ENCODE measurements at regions not wholly inside any gene's neighbourhood (a gene's known extent, or its start where the extent isn't known, plus 50 kb on each side); places are given as distances from the start of the nearest gene placed in this dataset.

DNA sequence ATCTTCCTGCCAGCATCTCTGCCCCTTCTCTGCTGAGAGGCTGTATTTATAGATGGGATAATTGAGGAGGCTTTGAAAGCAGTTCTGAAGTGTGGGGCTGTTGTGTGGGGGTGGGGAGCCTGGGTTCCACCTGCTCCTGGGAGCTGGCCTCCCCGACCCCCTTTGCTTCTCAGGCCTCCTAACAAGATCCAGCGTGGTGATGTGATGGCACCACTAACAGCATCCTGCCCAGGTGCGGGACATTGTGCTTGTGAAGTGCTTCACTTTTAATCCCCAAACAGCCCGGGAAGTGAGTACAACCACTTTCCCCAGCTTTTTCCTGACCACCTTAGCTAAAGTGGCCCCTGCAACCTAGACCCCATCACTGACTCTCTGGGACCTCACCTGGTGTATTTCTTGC is 95.1 kb upstream of the NRXN3 start:
- no CpG with 5 or more reads among the region's 4 CpGs for WGBS, 2 donors (ENCODE audit: extremely low coverage in 2 of 2, insufficient read length in 2 of 2, insufficient replicate concordance in 1 of 2)
- Histone ChIP-seq H3K9me3 (replicated peaks in 1 of 2; ENCODE audit: control insufficient read depth in 2 of 2, insufficient read depth in 1 of 2, low read depth in 1 of 2, low read length in 2 of 2) (no peaks in the 10 kb centered on the region), H3K79me1 (ENCODE audit: low read depth, low read length) (no peaks in the 10 kb centered on the region), H2BK120ac (ENCODE audit: low read depth, low read length) (no peak overlapping the region), H3K4me1 (ENCODE audit: control insufficient read depth in 2 of 2, insufficient read depth in 1 of 2, low read depth in 1 of 2, low read length in 2 of 2) (peaks cover 0 to 7% of the 10 kb centered on the region in 2 donors), H3K14ac (ENCODE audit: low read length) (no peak overlapping the region), H4K91ac (ENCODE audit: low read depth, low read length, poor library complexity) (no peak overlapping the region), H3K4me3 (ENCODE audit: low read length in 2 of 2) (no peak overlapping the region), H2BK12ac (ENCODE audit: low read length) (no peak overlapping the region), H3K27ac (replicated peaks; ENCODE audit: low read length) (no peak overlapping the region), H2AK5ac (ENCODE audit: low read depth, low read length) (no peak overlapping the region), H2BK15ac (ENCODE audit: low read length) (no peak overlapping the region), H3K18ac (ENCODE audit: low read length) (peak overlapping the region; percentile 45), H3K4ac (ENCODE audit: low read length) (no peak overlapping the region), H3K36me3 (replicated peaks in 1 of 2; ENCODE audit: control insufficient read depth in 2 of 2, insufficient read depth in 2 of 2, low read length in 2 of 2) (no peaks in the 10 kb centered on the region), H3K4me2 (ENCODE audit: insufficient read depth, low read length, poor library complexity, severe bottlenecking) (no peak overlapping the region), H3K9ac (ENCODE audit: low read depth, low read length, poor library complexity) (no peak overlapping the region), H4K8ac (ENCODE audit: low read depth, low read length) (no peak overlapping the region), H2AFZ (ENCODE audit: low read length) (no peak overlapping the region), H2BK5ac (ENCODE audit: low read length) (no peak overlapping the region), H3K27me3 (ENCODE audit: control insufficient read depth in 3 of 3, insufficient read depth in 3 of 3, low read depth in 1 of 3, low read length in 3 of 3) (no peaks in the 10 kb centered on the region), H3K23ac (ENCODE audit: low read depth, low read length, poor library complexity) (no peak overlapping the region)
- no peak for DNase-seq (ENCODE audit: low spot score)

DNA sequence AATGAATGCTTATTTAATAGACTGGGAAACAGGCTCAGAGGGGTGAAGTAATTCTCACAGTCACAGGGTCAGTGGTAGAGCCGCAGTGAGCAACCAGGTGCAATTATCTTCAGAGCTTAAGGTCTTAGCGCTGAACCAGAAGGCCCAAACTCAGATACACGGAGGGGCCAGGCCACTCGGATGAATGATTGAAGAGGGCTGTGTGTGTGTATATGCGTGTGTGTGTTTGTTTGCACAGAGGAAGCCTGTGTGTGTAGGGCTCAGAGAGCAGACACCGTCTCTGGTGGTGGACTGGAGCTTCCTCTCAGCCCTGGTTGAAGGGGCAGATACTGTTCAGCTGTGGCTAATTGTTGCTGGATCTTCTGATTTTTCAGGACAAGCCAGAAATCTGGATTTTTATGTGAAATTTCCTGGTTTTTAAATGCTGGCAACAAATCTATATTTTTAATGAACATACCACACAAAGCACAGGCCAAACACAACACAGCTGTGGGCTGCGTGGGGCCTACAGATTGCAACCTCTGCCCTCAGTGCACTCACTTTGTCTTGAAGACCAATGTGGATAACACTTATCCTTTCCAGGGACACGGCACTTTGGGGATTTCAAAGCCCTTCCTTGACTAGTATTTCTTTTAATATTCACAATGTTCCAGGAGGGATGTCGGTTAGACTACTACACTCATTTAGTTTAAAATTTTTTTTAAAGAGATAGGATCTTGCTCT is 94.5 kb upstream of the NRXN3 start:
- no peak overlapping the region for H2BK5ac ChIP-seq (ENCODE audit: low read length)
- no peak overlapping the region for H3K4me2 ChIP-seq (ENCODE audit: insufficient read depth, low read length, poor library complexity, severe bottlenecking)
- DNase-seq (ENCODE audit: low spot score): no peak
- H4K8ac ChIP-seq (ENCODE audit: low read depth, low read length): no peak overlapping the region
- peaks cover 0 to 7% of the 10 kb centered on the region in 2 donors for H3K4me1 ChIP-seq (ENCODE audit: control insufficient read depth in 2 of 2, insufficient read depth in 1 of 2, low read depth in 1 of 2, low read length in 2 of 2)
- H2BK15ac ChIP-seq (ENCODE audit: low read length): no peak overlapping the region
- peak overlapping the region; percentile 8 for H3K18ac ChIP-seq (ENCODE audit: low read length)
- no peaks in the 10 kb centered on the region for H3K9me3 ChIP-seq (replicated peaks in 1 of 2; ENCODE audit: control insufficient read depth in 2 of 2, insufficient read depth in 1 of 2, low read depth in 1 of 2, low read length in 2 of 2)
- WGBS, 2 donors (ENCODE audit: extremely low coverage in 2 of 2, insufficient read length in 2 of 2, insufficient replicate concordance in 1 of 2): no CpG with 5 or more reads among the region's 9 CpGs
- no peaks in the 10 kb centered on the region for H3K27me3 ChIP-seq (ENCODE audit: control insufficient read depth in 3 of 3, insufficient read depth in 3 of 3, low read depth in 1 of 3, low read length in 3 of 3)
- no peak overlapping the region for H3K14ac ChIP-seq (ENCODE audit: low read length)
- H3K9ac ChIP-seq (ENCODE audit: low read depth, low read length, poor library complexity): no peak overlapping the region
- H3K4ac ChIP-seq (ENCODE audit: low read length): no peak overlapping the region
- no peak overlapping the region for H2BK12ac ChIP-seq (ENCODE audit: low read length)
- no peak overlapping the region for H3K27ac ChIP-seq (replicated peaks; ENCODE audit: low read length)
- no peaks in the 10 kb centered on the region for H3K36me3 ChIP-seq (replicated peaks in 1 of 2; ENCODE audit: control insufficient read depth in 2 of 2, insufficient read depth in 2 of 2, low read length in 2 of 2)
- H2AK5ac ChIP-seq (ENCODE audit: low read depth, low read length): no peak overlapping the region
- H2AFZ ChIP-seq (ENCODE audit: low read length): no peak overlapping the region
- H2BK120ac ChIP-seq (ENCODE audit: low read depth, low read length): no peak overlapping the region
- no peak overlapping the region for H3K23ac ChIP-seq (ENCODE audit: low read depth, low read length, poor library complexity)
- no peak overlapping the region for H4K91ac ChIP-seq (ENCODE audit: low read depth, low read length, poor library complexity)
- no peaks in the 10 kb centered on the region for H3K79me1 ChIP-seq (ENCODE audit: low read depth, low read length)
- no peak overlapping the region for H3K4me3 ChIP-seq (ENCODE audit: low read length in 2 of 2)

DNA sequence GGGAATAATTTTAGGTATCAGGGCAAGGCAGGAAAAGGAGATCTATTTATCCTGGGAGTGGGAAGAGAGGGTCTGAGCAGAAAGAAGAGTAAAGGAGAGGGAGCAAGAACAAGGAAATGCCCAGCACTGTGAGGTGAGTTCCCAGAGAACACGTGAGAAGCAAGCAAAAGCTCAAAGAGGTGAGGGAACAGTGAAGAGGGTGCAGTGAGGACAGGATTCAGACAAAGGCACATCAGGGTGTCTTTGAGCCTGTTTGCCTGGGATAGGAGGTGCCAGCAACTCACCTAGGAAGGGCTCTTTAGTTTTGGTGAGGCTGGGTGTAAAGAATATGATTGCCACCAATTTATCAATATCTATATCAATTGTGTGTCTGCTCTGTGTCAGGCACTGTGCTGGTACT is 88.9 kb upstream of the NRXN3 start:
- H3K4ac ChIP-seq (ENCODE audit: low read length): no peak overlapping the region
- H4K91ac ChIP-seq (ENCODE audit: low read depth, low read length, poor library complexity): no peak overlapping the region
- H3K4me1 ChIP-seq (ENCODE audit: control insufficient read depth in 2 of 2, insufficient read depth in 1 of 2, low read depth in 1 of 2, low read length in 2 of 2): no peaks in the 10 kb centered on the region
- H3K27me3 ChIP-seq (ENCODE audit: control insufficient read depth in 3 of 3, insufficient read depth in 3 of 3, low read depth in 1 of 3, low read length in 3 of 3): no peaks in the 10 kb centered on the region
- no peak for DNase-seq (ENCODE audit: low spot score)
- H3K9ac ChIP-seq (ENCODE audit: low read depth, low read length, poor library complexity): no peak overlapping the region
- no peak overlapping the region for H3K4me3 ChIP-seq (ENCODE audit: low read length in 2 of 2)
- no peak overlapping the region for H3K27ac ChIP-seq (replicated peaks; ENCODE audit: low read length)
- H4K8ac ChIP-seq (ENCODE audit: low read depth, low read length): no peak overlapping the region
- no CpG with 5 or more reads among the region's 1 CpG for WGBS, 2 donors (ENCODE audit: extremely low coverage in 2 of 2, insufficient read length in 2 of 2, insufficient replicate concordance in 1 of 2)
- no peak overlapping the region for H3K14ac ChIP-seq (ENCODE audit: low read length)
- no peak overlapping the region for H3K23ac ChIP-seq (ENCODE audit: low read depth, low read length, poor library complexity)
- H3K36me3 ChIP-seq (replicated peaks in 1 of 2; ENCODE audit: control insufficient read depth in 2 of 2, insufficient read depth in 2 of 2, low read length in 2 of 2): no peaks in the 10 kb centered on the region
- H2BK15ac ChIP-seq (ENCODE audit: low read length): no peak overlapping the region
- no peak overlapping the region for H2AFZ ChIP-seq (ENCODE audit: low read length)
- H2BK12ac ChIP-seq (ENCODE audit: low read length): no peak overlapping the region
- no peak overlapping the region for H3K4me2 ChIP-seq (ENCODE audit: insufficient read depth, low read length, poor library complexity, severe bottlenecking)
- no peaks in the 10 kb centered on the region for H3K9me3 ChIP-seq (replicated peaks in 1 of 2; ENCODE audit: control insufficient read depth in 2 of 2, insufficient read depth in 1 of 2, low read depth in 1 of 2, low read length in 2 of 2)
- H3K18ac ChIP-seq (ENCODE audit: low read length): no peak overlapping the region
- H2AK5ac ChIP-seq (ENCODE audit: low read depth, low read length): no peak overlapping the region
- no peaks in the 10 kb centered on the region for H3K79me1 ChIP-seq (ENCODE audit: low read depth, low read length)
- no peak overlapping the region for H2BK120ac ChIP-seq (ENCODE audit: low read depth, low read length)
- H2BK5ac ChIP-seq (ENCODE audit: low read length): no peak overlapping the region

DNA sequence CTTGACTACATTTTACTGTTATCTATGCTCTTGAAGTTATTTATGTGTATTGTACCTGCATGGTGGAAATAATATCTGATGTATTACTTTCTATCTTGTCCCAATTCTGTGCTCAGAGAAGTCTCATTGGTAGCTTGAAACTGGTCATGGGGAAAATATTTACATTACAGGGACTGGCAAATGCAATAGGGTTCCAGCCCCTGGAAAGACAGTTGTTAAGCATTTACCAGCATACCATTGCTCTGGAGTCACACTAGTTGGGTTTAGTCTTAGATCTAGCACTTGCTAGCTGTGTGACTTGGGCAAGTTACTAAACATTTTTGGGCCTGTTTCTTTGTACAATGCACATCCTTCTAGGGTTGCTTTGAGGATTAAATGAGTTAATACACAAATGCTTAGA is 86.3 kb upstream of the NRXN3 start:
- H2BK5ac ChIP-seq (ENCODE audit: low read length): no peak overlapping the region
- H2BK12ac ChIP-seq (ENCODE audit: low read length): no peak overlapping the region
- no peak overlapping the region for H3K23ac ChIP-seq (ENCODE audit: low read depth, low read length, poor library complexity)
- no peak overlapping the region for H3K4me2 ChIP-seq (ENCODE audit: insufficient read depth, low read length, poor library complexity, severe bottlenecking)
- no peak overlapping the region for H2BK15ac ChIP-seq (ENCODE audit: low read length)
- no peak overlapping the region for H3K18ac ChIP-seq (ENCODE audit: low read length)
- H3K4me1 ChIP-seq (ENCODE audit: control insufficient read depth in 2 of 2, insufficient read depth in 1 of 2, low read depth in 1 of 2, low read length in 2 of 2): no peaks in the 10 kb centered on the region
- no peak overlapping the region for H3K14ac ChIP-seq (ENCODE audit: low read length)
- H3K4ac ChIP-seq (ENCODE audit: low read length): no peak overlapping the region
- DNase-seq (ENCODE audit: low spot score): no peak
- H4K91ac ChIP-seq (ENCODE audit: low read depth, low read length, poor library complexity): no peak overlapping the region
- no peaks in the 10 kb centered on the region for H3K79me1 ChIP-seq (ENCODE audit: low read depth, low read length)
- H3K27me3 ChIP-seq (ENCODE audit: control insufficient read depth in 3 of 3, insufficient read depth in 3 of 3, low read depth in 1 of 3, low read length in 3 of 3): no peaks in the 10 kb centered on the region
- no peak overlapping the region for H3K27ac ChIP-seq (replicated peaks; ENCODE audit: low read length)
- no peaks in the 10 kb centered on the region for H3K9me3 ChIP-seq (replicated peaks in 1 of 2; ENCODE audit: control insufficient read depth in 2 of 2, insufficient read depth in 1 of 2, low read depth in 1 of 2, low read length in 2 of 2)
- no peaks in the 10 kb centered on the region for H3K36me3 ChIP-seq (replicated peaks in 1 of 2; ENCODE audit: control insufficient read depth in 2 of 2, insufficient read depth in 2 of 2, low read length in 2 of 2)
- H2AK5ac ChIP-seq (ENCODE audit: low read depth, low read length): no peak overlapping the region
- no peak overlapping the region for H2BK120ac ChIP-seq (ENCODE audit: low read depth, low read length)
- H3K9ac ChIP-seq (ENCODE audit: low read depth, low read length, poor library complexity): no peak overlapping the region
- no peak overlapping the region for H3K4me3 ChIP-seq (ENCODE audit: low read length in 2 of 2)
- no peak overlapping the region for H4K8ac ChIP-seq (ENCODE audit: low read depth, low read length)
- no peak overlapping the region for H2AFZ ChIP-seq (ENCODE audit: low read length)

Measured in neuronal stem cell (in vitro differentiated cells).